Astrocyte (in vitro differentiated cells and primary cell): ENCODE measurements at regions not wholly inside any gene's neighbourhood (a gene's known extent, or its start where the extent isn't known, plus 50 kb on each side); places are given as distances from the start of the nearest gene placed in this dataset.

Source experiments
- DNase-seq: peaks from one replicate; pipeline ENCODE4 v3.0.0-alpha.2; 2010; ENCODE audit warnings: low read depth
- FAIRE-seq: peaks from 2 replicates; lab custom pipeline; 2011; peaks lifted over from hg19 to GRCh38; lab: Jason Lieb, UNC
- H2AFZ ChIP-seq: 2 replicates; pipeline ENCODE4 v1.6.0; 2012; ENCODE audit warnings: low read depth, low read length, inconsistent platforms
- H3K27ac ChIP-seq: 2 replicates; pipeline ENCODE4 v1.5.1; 2011; ENCODE audit warnings: low read depth, low read length, inconsistent platforms
- H3K27me3 ChIP-seq: 2 replicates; pipeline ENCODE4 v1.6.0; 2011; ENCODE audit warnings: low read length, inconsistent platforms; ENCODE audit not compliant: insufficient read depth
- H3K36me3 ChIP-seq: 2 replicates; pipeline ENCODE4 v1.5.1; 2011; ENCODE audit warnings: low read length, inconsistent platforms; ENCODE audit not compliant: insufficient read depth
- H3K4me1 ChIP-seq: 2 replicates; pipeline ENCODE4 v1.5.1; 2011; ENCODE audit warnings: low read length, inconsistent platforms; ENCODE audit not compliant: insufficient read depth
- H3K4me2 ChIP-seq: 2 replicates; pipeline ENCODE4 v1.6.0; 2012; ENCODE audit warnings: low read length, inconsistent platforms
- H3K4me3 ChIP-seq: 2 replicates; pipeline ENCODE4 v1.5.1; 2011; ENCODE audit warnings: low read depth, mild to moderate bottlenecking, low read length, inconsistent platforms; ENCODE audit not compliant: insufficient read depth
- H3K79me2 ChIP-seq: 2 replicates; pipeline ENCODE4 v1.6.0; 2012; ENCODE audit warnings: mild to moderate bottlenecking, low read length, inconsistent platforms; ENCODE audit not compliant: insufficient read depth
- H3K9ac ChIP-seq: 2 replicates; pipeline ENCODE4 v1.6.0; 2012; ENCODE audit warnings: mild to moderate bottlenecking, low read length, inconsistent platforms
- H3K9me3 ChIP-seq: 2 replicates; pipeline ENCODE4 v1.5.1; 2012; ENCODE audit warnings: low read depth, mild to moderate bottlenecking, low read length, inconsistent platforms; ENCODE audit not compliant: insufficient read depth
- H4K20me1 ChIP-seq: 2 replicates; pipeline ENCODE4 v1.6.0; 2012; ENCODE audit warnings: low read length, inconsistent platforms; ENCODE audit not compliant: insufficient read depth
- H3K27ac Mint-ChIP-seq: one replicate; pipeline ENCODE4 v1.8.0; 2021; ENCODE audit warnings: mild to moderate bottlenecking, mixed read lengths; ENCODE audit not compliant: unreplicated experiment
- H3K27me3 Mint-ChIP-seq: one replicate; pipeline ENCODE4 v1.8.0; 2021; ENCODE audit warnings: low read depth, mixed read lengths; ENCODE audit not compliant: unreplicated experiment
- H3K36me3 Mint-ChIP-seq: one replicate; pipeline ENCODE4 v1.8.0; 2021; ENCODE audit warnings: low read depth, mixed read lengths; ENCODE audit not compliant: unreplicated experiment
- H3K4me1 Mint-ChIP-seq: one replicate; pipeline ENCODE4 v1.8.0; 2021; ENCODE audit warnings: low read depth, mixed read lengths; ENCODE audit not compliant: unreplicated experiment
- H3K4me3 Mint-ChIP-seq: one replicate; pipeline ENCODE4 v1.8.0; 2021; ENCODE audit warnings: mild to moderate bottlenecking, moderate library complexity, mixed read lengths; ENCODE audit not compliant: unreplicated experiment
- H3K9me3 Mint-ChIP-seq: one replicate; pipeline ENCODE4 v1.8.0; 2021; ENCODE audit warnings: mild to moderate bottlenecking, mixed read lengths; ENCODE audit not compliant: unreplicated experiment
- EZH2 ChIP-seq: IDR thresholded peaks from 2 replicates; pipeline ENCODE4 v1.6.1; 2012; ENCODE audit warnings: mild to moderate bottlenecking, low read length, inconsistent platforms; ENCODE audit not compliant: insufficient read depth
- TF ChIP-seq, protein P1 (sequence below): IDR thresholded peaks from 2 replicates; pipeline ENCODE4 v1.5.1; 2011; ENCODE audit warnings: low read depth, mild to moderate bottlenecking, inconsistent platforms, low read length, moderate library complexity; ENCODE audit not compliant: insufficient read depth

DNA sequence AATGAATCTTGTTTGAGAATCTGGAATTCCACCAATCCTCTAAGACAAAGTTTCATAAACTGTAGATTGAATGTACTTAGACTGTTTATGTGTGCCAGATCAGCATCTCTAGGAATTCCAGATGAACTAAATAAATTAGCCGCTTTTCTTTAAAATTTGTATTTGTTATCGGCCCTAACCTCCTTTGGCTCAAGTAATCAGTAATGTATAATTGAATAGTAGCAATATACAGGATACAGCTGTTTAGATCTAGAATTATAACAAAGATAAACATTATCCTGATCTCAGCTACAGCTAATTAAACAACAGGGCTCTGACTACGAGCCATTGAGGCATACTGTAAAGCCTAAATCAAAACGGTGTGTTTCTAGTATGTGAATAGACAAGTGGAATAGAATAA, 120.3 kb downstream of the CYB561 start:
- peaks cover 4% of the 10 kb centered on the region for H3K36me3 Mint-ChIP-seq
- no peak overlapping the region for H3K4me3 ChIP-seq
- no peaks in the 10 kb centered on the region for H3K79me2 ChIP-seq
- no peaks in the 10 kb centered on the region for H4K20me1 ChIP-seq
- H3K9me3 Mint-ChIP-seq: no peaks in the 10 kb centered on the region
- H3K4me3 Mint-ChIP-seq: no peak overlapping the region
- no peak for DNase-seq
- H3K27ac Mint-ChIP-seq: no peak overlapping the region
- H3K27me3 ChIP-seq: no peaks in the 10 kb centered on the region
- H3K9me3 ChIP-seq: no peaks in the 10 kb centered on the region
- no peaks in the 10 kb centered on the region for H3K27me3 Mint-ChIP-seq
- H2AFZ ChIP-seq: no peak overlapping the region
- H3K36me3 ChIP-seq: no peaks in the 10 kb centered on the region
- TF ChIP-seq, protein P1, sequence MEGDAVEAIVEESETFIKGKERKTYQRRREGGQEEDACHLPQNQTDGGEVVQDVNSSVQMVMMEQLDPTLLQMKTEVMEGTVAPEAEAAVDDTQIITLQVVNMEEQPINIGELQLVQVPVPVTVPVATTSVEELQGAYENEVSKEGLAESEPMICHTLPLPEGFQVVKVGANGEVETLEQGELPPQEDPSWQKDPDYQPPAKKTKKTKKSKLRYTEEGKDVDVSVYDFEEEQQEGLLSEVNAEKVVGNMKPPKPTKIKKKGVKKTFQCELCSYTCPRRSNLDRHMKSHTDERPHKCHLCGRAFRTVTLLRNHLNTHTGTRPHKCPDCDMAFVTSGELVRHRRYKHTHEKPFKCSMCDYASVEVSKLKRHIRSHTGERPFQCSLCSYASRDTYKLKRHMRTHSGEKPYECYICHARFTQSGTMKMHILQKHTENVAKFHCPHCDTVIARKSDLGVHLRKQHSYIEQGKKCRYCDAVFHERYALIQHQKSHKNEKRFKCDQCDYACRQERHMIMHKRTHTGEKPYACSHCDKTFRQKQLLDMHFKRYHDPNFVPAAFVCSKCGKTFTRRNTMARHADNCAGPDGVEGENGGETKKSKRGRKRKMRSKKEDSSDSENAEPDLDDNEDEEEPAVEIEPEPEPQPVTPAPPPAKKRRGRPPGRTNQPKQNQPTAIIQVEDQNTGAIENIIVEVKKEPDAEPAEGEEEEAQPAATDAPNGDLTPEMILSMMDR: no peak
- no peak for TF ChIP-seq EZH2
- no peak overlapping the region for H3K27ac ChIP-seq
- H3K4me2 ChIP-seq: no peak overlapping the region
- H3K4me1 ChIP-seq: no peaks in the 10 kb centered on the region
- H3K9ac ChIP-seq: no peak overlapping the region
- no peak for FAIRE-seq
- H3K4me1 Mint-ChIP-seq: no peaks in the 10 kb centered on the region

- Histone ChIP-seq H3K9ac (no peak overlapping the region), H3K79me2 (no peaks in the 10 kb centered on the region), H3K4me1 (no peaks in the 10 kb centered on the region), H2AFZ (no peak overlapping the region), H3K27ac (no peak overlapping the region), H3K4me3 (no peak overlapping the region), H3K4me2 (no peak overlapping the region), H4K20me1 (no peaks in the 10 kb centered on the region), H3K36me3 (no peaks in the 10 kb centered on the region), H3K9me3 (no peaks in the 10 kb centered on the region), H3K27me3 (no peaks in the 10 kb centered on the region)
- Mint-ChIP-seq H3K4me1 (no peaks in the 10 kb centered on the region), H3K27me3 (no peaks in the 10 kb centered on the region), H3K9me3 (no peaks in the 10 kb centered on the region), H3K4me3 (no peak overlapping the region), H3K27ac (no peak overlapping the region), H3K36me3 (peaks cover 6% of the 10 kb centered on the region)
- FAIRE-seq: no peak
- TF ChIP-seq, protein P1: no peak
- TF ChIP-seq EZH2: no peak
- no peak for DNase-seq
These were observed 116.2 kb downstream of the CYB561 start for GRCh38 chr17:63329876-63330275.

DNA sequence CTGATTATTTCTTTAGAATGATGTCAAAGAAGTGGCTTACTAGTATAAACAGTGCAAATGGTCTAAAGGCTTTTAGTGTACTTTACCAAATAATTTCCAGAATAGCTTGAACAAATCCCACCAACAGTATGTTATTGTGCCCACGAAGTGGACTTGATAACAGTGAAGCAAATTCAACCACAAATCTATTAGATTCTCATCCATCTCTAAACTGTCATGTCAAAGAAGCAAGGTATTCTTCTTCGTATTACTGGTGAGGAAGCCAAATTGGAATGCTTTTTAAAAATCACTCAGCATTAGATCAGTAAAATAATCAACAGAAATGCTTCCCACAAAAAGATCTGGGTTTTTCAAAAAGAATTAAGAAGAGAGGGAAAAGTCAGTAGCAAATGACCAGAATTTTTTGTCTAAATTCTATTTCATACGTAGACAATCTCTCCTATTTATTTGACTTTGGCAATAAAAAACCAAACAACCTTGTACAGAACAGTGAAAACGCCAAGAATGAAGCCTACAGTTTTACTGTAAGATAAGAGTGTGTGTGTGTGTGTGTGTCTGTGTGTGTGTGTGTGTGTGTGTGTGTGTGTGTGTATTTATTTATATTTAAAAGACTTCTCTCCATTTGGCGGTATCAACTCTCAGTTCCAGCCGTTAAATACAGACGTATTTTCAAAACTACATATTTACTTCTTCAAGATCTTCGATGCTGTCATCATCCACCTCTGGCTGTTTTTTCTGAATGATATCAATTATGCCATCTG, 114.6 kb downstream of the CYB561 start:
- H3K27ac Mint-ChIP-seq: no peak overlapping the region
- Histone ChIP-seq H2AFZ (no peak overlapping the region), H3K9ac (no peak overlapping the region), H4K20me1 (no peaks in the 10 kb centered on the region), H3K36me3 (no peaks in the 10 kb centered on the region), H3K79me2 (no peaks in the 10 kb centered on the region), H3K27me3 (no peaks in the 10 kb centered on the region), H3K27ac (no peak overlapping the region), H3K4me3 (no peak overlapping the region), H3K4me2 (no peak overlapping the region), H3K4me1 (no peaks in the 10 kb centered on the region), H3K9me3 (no peaks in the 10 kb centered on the region)
- no peaks in the 10 kb centered on the region for H3K27me3 Mint-ChIP-seq
- H3K36me3 Mint-ChIP-seq: peaks cover 6% of the 10 kb centered on the region
- FAIRE-seq: no peak
- no peaks in the 10 kb centered on the region for H3K4me1 Mint-ChIP-seq
- no peak overlapping the region for H3K4me3 Mint-ChIP-seq
- TF ChIP-seq EZH2: no peak
- TF ChIP-seq, protein P1: no peak
- H3K9me3 Mint-ChIP-seq: no peaks in the 10 kb centered on the region
- peak; percentile 50 for DNase-seq
